AG04450 (cell line): ENCODE measurements at regions not wholly inside any gene's neighbourhood (a gene's known extent, or its start where the extent isn't known, plus 50 kb on each side); places are given as distances from the start of the nearest gene placed in this dataset.

ENCODE experiments used
- CTCF ChIA-PET: fragments of 300-600, 350-600 bp; formaldehyde crosslinking; extraction: SDS; loops from one replicate; lab custom pipeline; 2022; ENCODE audit warnings: antibody characterized with exemption, inconsistent platforms; lab: Charles Lee
- POLR2A ChIA-PET: fragments of 350-600 bp; formaldehyde crosslinking; extraction: SDS; loops from one replicate; lab custom pipeline; 2021; ENCODE audit warnings: antibody characterized with exemption, inconsistent platforms; lab: Yijun Ruan, JAX
- DNase-seq: peaks from one replicate; pipeline ENCODE4 v3.0.0-alpha.2; 2011; ENCODE audit warnings: low read depth, low spot score
- H3K27ac ChIP-seq: one replicate; pipeline ENCODE4 v1.5.1; 2012; ENCODE audit warnings: low read depth, low read length, control low read depth
- H3K27me3 ChIP-seq: one replicate; pipeline ENCODE4 v1.6.0; 2012; ENCODE audit warnings: low read length; ENCODE audit not compliant: control insufficient read depth, insufficient read depth
- H3K4me3 ChIP-seq: 2 replicates; pipeline ENCODE4 v1.5.1; 2011; ENCODE audit warnings: mild to moderate bottlenecking, low read depth, low read length, control low read depth
- H3K9me3 ChIP-seq: 2 replicates; pipeline ENCODE4 v1.5.1; 2012; ENCODE audit warnings: low read length; ENCODE audit not compliant: control insufficient read depth, insufficient read depth
- CTCF ChIP-seq: IDR thresholded peaks from 2 replicates; pipeline ENCODE4 v1.5.1; 2011; ENCODE audit warnings: low read depth, low read length, control low read depth, inconsistent platforms

- no peaks in the 10 kb centered on the region for H3K27me3 ChIP-seq
- no peak overlapping the region for H3K27ac ChIP-seq
- ChIA-PET CTCF (no interaction called here), POLR2A (no interaction called here)
- TF ChIP-seq CTCF, result no peak
- H3K9me3 ChIP-seq, result no peaks in the 10 kb centered on the region
- no peak for DNase-seq
- no peak overlapping the region for H3K4me3 ChIP-seq
These were observed 82.5 kb upstream of the LMNB1 start for GRCh38 chr5:126694403-126694802.

GRCh38 chr5:126695091-126695490, 81.8 kb upstream of the LMNB1 start:
- POLR2A ChIA-PET, result no interaction called here
- Histone ChIP-seq H3K27me3 (no peaks in the 10 kb centered on the region), H3K4me3 (no peak overlapping the region), H3K9me3 (no peaks in the 10 kb centered on the region), H3K27ac (no peak overlapping the region)
- DNase-seq, result no peak
- CTCF ChIA-PET, result no interaction called here
- TF ChIP-seq CTCF, result no peak

GRCh38 chr5:126707080-126707479, 69.9 kb upstream of the LMNB1 start:
- no peak for DNase-seq
- H3K9me3 ChIP-seq, result no peaks in the 10 kb centered on the region
- TF ChIP-seq CTCF, result no peak
- H3K27ac ChIP-seq, result no peak overlapping the region
- no peak overlapping the region for H3K4me3 ChIP-seq
- ChIA-PET CTCF (interaction anchor here (0.6 kb wide), 1 partner anchor 259 kb away, joined by 6 read pairs; no protein-coding TSS in a partner anchor), POLR2A (no interaction called here)
- H3K27me3 ChIP-seq, result no peaks in the 10 kb centered on the region

- no peak for DNase-seq
- Histone ChIP-seq H3K27me3 (no peaks in the 10 kb centered on the region), H3K9me3 (no peaks in the 10 kb centered on the region), H3K4me3 (no peak overlapping the region), H3K27ac (no peak overlapping the region)
- POLR2A ChIA-PET, result no interaction called here
- CTCF ChIA-PET, result interaction anchor here (0.6 kb wide), 1 partner anchor 54 kb away, joined by 8 read pairs; no protein-coding TSS in a partner anchor
- TF ChIP-seq CTCF, result no peak
These were observed 61.2 kb upstream of the LMNB1 start for GRCh38 chr5:126715765-126716164.

GRCh38 chr5:126716861-126717260, 60.1 kb upstream of the LMNB1 start:
- Histone ChIP-seq H3K4me3 (no peak overlapping the region), H3K9me3 (no peaks in the 10 kb centered on the region), H3K27ac (no peak overlapping the region), H3K27me3 (no peaks in the 10 kb centered on the region)
- ChIA-PET POLR2A (no interaction called here), CTCF (no interaction called here)
- no peak for TF ChIP-seq CTCF
- DNase-seq, result no peak
